Suprapubic skin (tissue), 4 donors: ENCODE measurements at regions not wholly inside any gene's neighbourhood (a gene's known extent, or its start where the extent isn't known, plus 50 kb on each side); places are given as distances from the start of the nearest gene placed in this dataset.

Source experiments
- DNase-seq, 2 donors: peaks; one replicate each; pipeline ENCODE4 v3.0.0-alpha.2; 2019; ENCODE audit warnings: low spot score in 2 of 2
- H3K27ac ChIP-seq: fragments of 200-600 bp; sonication (generic); one replicate; pipeline ENCODE4 v1.5.1; 2019
- H3K27me3 ChIP-seq: fragments of 200-600 bp; sonication (generic); one replicate; pipeline ENCODE4 v1.5.1; 2019
- H3K36me3 ChIP-seq: fragments of 200-600 bp; sonication (generic); one replicate; pipeline ENCODE4 v1.5.1; 2019
- H3K4me1 ChIP-seq: fragments of 200-600 bp; sonication (generic); one replicate; pipeline ENCODE4 v1.5.1; 2019
- H3K4me3 ChIP-seq: fragments of 200-600 bp; sonication (generic); one replicate; pipeline ENCODE4 v1.5.1; 2019; ENCODE audit warnings: mild to moderate bottlenecking
- H3K9me3 ChIP-seq: fragments of 200-600 bp; sonication (generic); one replicate; pipeline ENCODE4 v1.5.1; 2019
- CTCF ChIP-seq, 2 donors: fragments of 200-600 bp in 1 of 2; fragments of 450-650 bp in 1 of 2; sonication (generic) in 1 of 2; IDR thresholded peaks; one replicate each; pipeline ENCODE4 v1.5.1; 2016 to 2019; ENCODE audit warnings: antibody characterized with exemption in 2 of 2, mild to moderate bottlenecking in 1 of 2, moderate library complexity in 1 of 2
- EP300 ChIP-seq: sonication (generic); formaldehyde crosslinking; IDR thresholded peaks from one replicate; pipeline ENCODE4 v1.6.1; 2017; ENCODE audit warnings: antibody characterized with exemption
- POLR2A ChIP-seq, 2 donors: fragments of 450-650 bp; IDR thresholded peaks; one replicate each; pipeline ENCODE4 v1.6.1; 2017; ENCODE audit warnings: antibody characterized with exemption in 2 of 2, mild to moderate bottlenecking in 2 of 2, moderate library complexity in 2 of 2
- POLR2AphosphoS5 ChIP-seq, 3 donors: sonication (generic); formaldehyde crosslinking; IDR thresholded peaks; one replicate each; pipeline ENCODE4 v1.6.1; 2017; ENCODE audit warnings: antibody characterized with exemption in 3 of 3
- WGBS: methylation state at CpG from one replicate; pipeline ENCODE4 v1.1.5; 2018; 5-methylcytosine and 5-hydroxymethylcytosine counted together

DNA sequence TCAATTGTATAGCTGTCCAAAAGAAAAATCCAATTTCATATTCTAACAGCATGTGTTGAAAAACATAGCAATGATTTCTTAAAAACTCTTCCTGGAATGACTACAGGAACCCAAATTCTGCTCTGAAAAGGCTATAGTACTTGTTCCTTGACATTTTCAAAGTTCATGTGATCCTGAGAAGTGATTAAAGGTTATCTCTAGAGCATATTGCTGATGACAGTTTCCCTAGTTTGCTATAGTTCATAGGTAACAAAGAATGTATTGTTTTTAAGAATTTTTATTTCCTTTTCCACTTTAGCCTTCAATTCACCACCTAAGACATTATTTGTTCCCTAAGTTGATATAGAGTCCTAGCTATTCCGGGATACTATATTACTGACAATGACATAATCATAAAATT is 1614.6 kb downstream of the PCDH7 start:
- Histone ChIP-seq H3K36me3 (no peaks in the 10 kb centered on the region), H3K9me3 (no peaks in the 10 kb centered on the region), H3K4me1 (no peaks in the 10 kb centered on the region), H3K27ac (no peak overlapping the region), H3K4me3 (no peak overlapping the region), H3K27me3 (no peaks in the 10 kb centered on the region)
- TF ChIP-seq EP300 = no peak
- TF ChIP-seq POLR2A (IDR thresholded peaks at IDR 0.05) = no peak
- no peak for TF ChIP-seq POLR2AphosphoS5 (IDR thresholded peaks at IDR 0.05)
- TF ChIP-seq CTCF (IDR thresholded peaks at IDR 0.05) = no peak
- DNase-seq = no peak
- 92% methylated on average over 1 of the region's 1 CpG for WGBS

DNA sequence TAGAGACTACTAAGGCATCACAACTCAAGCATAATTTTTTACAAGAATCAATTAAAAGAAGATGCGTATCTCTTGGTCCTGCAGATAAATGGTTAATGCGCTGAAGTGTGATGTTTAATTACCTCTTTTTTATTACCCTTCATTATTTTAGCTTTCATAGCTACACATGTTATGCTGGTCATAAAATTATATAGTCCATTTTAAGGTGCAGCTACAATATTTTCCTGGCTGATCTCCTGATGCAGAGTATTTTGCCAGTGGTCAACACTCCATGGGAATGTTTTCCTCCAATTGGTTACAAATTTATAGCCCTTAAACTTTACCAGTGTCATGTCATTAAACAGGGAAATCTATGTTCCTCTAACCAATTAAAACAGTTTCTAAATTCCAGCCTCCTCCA is 1617.2 kb downstream of the PCDH7 start:
- H3K27me3 ChIP-seq = no peaks in the 10 kb centered on the region
- H3K9me3 ChIP-seq = no peaks in the 10 kb centered on the region
- TF ChIP-seq EP300 (no peak), POLR2A (IDR thresholded peaks at IDR 0.05) (no peak), CTCF (IDR thresholded peaks at IDR 0.05) (no peak), POLR2AphosphoS5 (IDR thresholded peaks at IDR 0.05) (no peak)
- no peak overlapping the region for H3K27ac ChIP-seq
- no peak overlapping the region for H3K4me3 ChIP-seq
- no peak for DNase-seq
- H3K36me3 ChIP-seq = no peaks in the 10 kb centered on the region
- WGBS = 100% methylated on average over 2 of the region's 2 CpGs
- H3K4me1 ChIP-seq = no peaks in the 10 kb centered on the region

- H3K36me3 ChIP-seq = no peaks in the 10 kb centered on the region
- no peaks in the 10 kb centered on the region for H3K9me3 ChIP-seq
- H3K27me3 ChIP-seq = no peaks in the 10 kb centered on the region
- no peaks in the 10 kb centered on the region for H3K4me1 ChIP-seq
- H3K4me3 ChIP-seq = no peak overlapping the region
- no peak for TF ChIP-seq CTCF (IDR thresholded peaks at IDR 0.05)
- TF ChIP-seq POLR2A (IDR thresholded peaks at IDR 0.05) = no peak
- TF ChIP-seq POLR2AphosphoS5 (IDR thresholded peaks at IDR 0.05) = no peak
- no peak for TF ChIP-seq EP300
- no peak for DNase-seq
- no peak overlapping the region for H3K27ac ChIP-seq
Observed at GRCh38 chr4:32340591-32340990, 1620.4 kb downstream of the PCDH7 start.

DNA sequence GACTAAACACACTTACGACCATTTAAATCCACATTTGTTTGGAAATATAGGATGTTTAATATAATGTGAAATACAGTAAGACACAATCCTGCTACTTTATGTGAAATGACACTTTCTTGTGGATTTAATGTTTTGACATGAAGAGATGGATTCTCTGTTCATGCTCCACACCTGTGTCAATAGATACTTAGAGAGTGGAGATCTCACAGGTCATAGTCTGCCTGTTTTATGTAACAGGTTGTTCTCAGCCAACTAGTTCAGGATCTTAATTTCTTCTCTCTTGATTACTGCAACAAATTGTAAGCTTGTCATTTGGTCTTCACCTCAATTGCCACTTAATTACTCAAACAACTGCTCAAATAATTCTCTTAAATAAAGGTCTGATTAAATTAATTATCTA is 1621.2 kb downstream of the PCDH7 start:
- 75% methylated on average over 1 of the region's 1 CpG for WGBS

GRCh38 chr4:32342054-32342453 is 1621.9 kb downstream of the PCDH7 start:
- Histone ChIP-seq H3K27ac (no peak overlapping the region), H3K9me3 (no peaks in the 10 kb centered on the region), H3K27me3 (no peaks in the 10 kb centered on the region), H3K4me1 (no peaks in the 10 kb centered on the region), H3K4me3 (no peak overlapping the region), H3K36me3 (no peaks in the 10 kb centered on the region)
- no peak for DNase-seq
- no peak for TF ChIP-seq EP300
- no peak for TF ChIP-seq CTCF (IDR thresholded peaks at IDR 0.05)
- no peak for TF ChIP-seq POLR2A (IDR thresholded peaks at IDR 0.05)
- no peak for TF ChIP-seq POLR2AphosphoS5 (IDR thresholded peaks at IDR 0.05)

More for the DNA sequence above, 1621.2 kb downstream of the PCDH7 start:
- Histone ChIP-seq H3K4me3 (no peak overlapping the region), H3K9me3 (no peaks in the 10 kb centered on the region), H3K4me1 (no peaks in the 10 kb centered on the region), H3K36me3 (no peaks in the 10 kb centered on the region), H3K27ac (no peak overlapping the region), H3K27me3 (no peaks in the 10 kb centered on the region)
- TF ChIP-seq POLR2AphosphoS5 (IDR thresholded peaks at IDR 0.05) (no peak), EP300 (no peak), CTCF (IDR thresholded peaks at IDR 0.05) (no peak), POLR2A (IDR thresholded peaks at IDR 0.05) (no peak)
- no peak for DNase-seq
